Progenitor cell of endocrine pancreas (in vitro differentiated cells): ENCODE measurements at regions not wholly inside any gene's neighbourhood (a gene's known extent, or its start where the extent isn't known, plus 50 kb on each side); places are given as distances from the start of the nearest gene placed in this dataset.
"Not testable (repeated sequence)": the region's sequence is repeated elsewhere in the genome, so short reads cannot be mapped to it uniquely, and the experiment has no call there.

ENCODE experiments used
- DNase-seq: peaks from one replicate; pipeline ENCODE4 v3.0.0; 2021; ENCODE audit warnings: low spot score; ENCODE audit not compliant: unreplicated experiment
- H3K27ac Mint-ChIP-seq: 2 replicates; pipeline ENCODE4 v1.8.0; 2021; ENCODE audit warnings: mild to moderate bottlenecking, moderate library complexity, mixed read lengths
- H3K27me3 Mint-ChIP-seq: 2 replicates; pipeline ENCODE4 v1.8.0; 2021; ENCODE audit warnings: mixed read lengths
- H3K36me3 Mint-ChIP-seq: 2 replicates; pipeline ENCODE4 v1.8.0; 2022; ENCODE audit warnings: mixed read lengths; ENCODE audit not compliant: insufficient read depth
- H3K4me1 Mint-ChIP-seq: 2 replicates; pipeline ENCODE4 v1.8.0; 2021; ENCODE audit warnings: low read depth, mixed read lengths
- H3K4me3 Mint-ChIP-seq: 2 replicates; pipeline ENCODE4 v1.8.0; 2021; ENCODE audit warnings: low read depth, mild to moderate bottlenecking, moderate library complexity, mixed read lengths
- H3K9me3 Mint-ChIP-seq: 2 replicates; pipeline ENCODE4 v1.8.0; 2021; ENCODE audit warnings: low read depth, mixed read lengths
- CTCF ChIP-seq: fragments of 200-600 bp; sonication (generic); IDR thresholded peaks from one replicate; pipeline ENCODE4 v1.5.0; 2021; ENCODE audit warnings: antibody characterized with exemption, mild to moderate bottlenecking; ENCODE audit not compliant: unreplicated experiment

- not testable (repeated sequence) for H3K4me3 Mint-ChIP-seq, H3K4me1 Mint-ChIP-seq, H3K9me3 Mint-ChIP-seq, DNase-seq, H3K36me3 Mint-ChIP-seq
- Mint-ChIP-seq H3K27ac (peak overlapping the region; percentile 39), H3K27me3 (peaks cover 28% of the 10 kb centered on the region)
- peak; percentile 27 for TF ChIP-seq CTCF
Observed at GRCh38 chr1:857926-858648, 65.6 kb upstream of the SAMD11 start.

- H3K4me3 Mint-ChIP-seq, result not testable (repeated sequence)
Observed at GRCh38 chr1:858649-859041, 65.1 kb upstream of the SAMD11 start.

GRCh38 chr1:860941-861340 is 62.8 kb upstream of the SAMD11 start:
- not testable (repeated sequence) for H3K36me3 Mint-ChIP-seq, DNase-seq, H3K4me3 Mint-ChIP-seq, H3K4me1 Mint-ChIP-seq, H3K27ac Mint-ChIP-seq, H3K9me3 Mint-ChIP-seq
- H3K27me3 Mint-ChIP-seq, result peaks cover 54% of the 10 kb centered on the region

More at GRCh38 chr1:858649-859041, 65.1 kb upstream of the SAMD11 start:
- Mint-ChIP-seq H3K27ac (peak overlapping the region; percentile 39), H3K27me3 (peaks cover 34% of the 10 kb centered on the region)
- not testable (repeated sequence) for H3K9me3 Mint-ChIP-seq, DNase-seq, H3K4me1 Mint-ChIP-seq, H3K36me3 Mint-ChIP-seq

- Mint-ChIP-seq H3K4me1 (peaks cover 7% of the 10 kb centered on the region), H3K4me3 (no peak overlapping the region), H3K27ac (no peak overlapping the region), H3K9me3 (no peaks in the 10 kb centered on the region), H3K36me3 (no peaks in the 10 kb centered on the region), H3K27me3 (peaks cover 60% of the 10 kb centered on the region)
- no peak for DNase-seq
- TF ChIP-seq CTCF, result no peak
Observed at GRCh38 chr1:861714-862113, 62.0 kb upstream of the SAMD11 start.

- H3K4me3 Mint-ChIP-seq, H3K36me3 Mint-ChIP-seq, DNase-seq, H3K9me3 Mint-ChIP-seq, H3K4me1 Mint-ChIP-seq, H3K27ac Mint-ChIP-seq: not testable (repeated sequence)
- H3K27me3 Mint-ChIP-seq, result peaks cover 68% of the 10 kb centered on the region
Observed at GRCh38 chr1:862601-863000, 61.1 kb upstream of the SAMD11 start.

- not testable (repeated sequence) for H3K27ac Mint-ChIP-seq, DNase-seq, H3K4me3 Mint-ChIP-seq, H3K9me3 Mint-ChIP-seq, H3K4me1 Mint-ChIP-seq, H3K36me3 Mint-ChIP-seq
- H3K27me3 Mint-ChIP-seq, result peaks cover 82% of the 10 kb centered on the region
Observed at GRCh38 chr1:865633-866032, 58.1 kb upstream of the SAMD11 start.

GRCh38 chr1:866095-866494 is 57.6 kb upstream of the SAMD11 start:
- TF ChIP-seq CTCF, result no peak
- no peaks in the 10 kb centered on the region for H3K9me3 Mint-ChIP-seq
- H3K36me3 Mint-ChIP-seq, result no peaks in the 10 kb centered on the region
- no peak for DNase-seq
- no peak overlapping the region for H3K4me3 Mint-ChIP-seq
- no peak overlapping the region for H3K27ac Mint-ChIP-seq
- H3K4me1 Mint-ChIP-seq, result no peaks in the 10 kb centered on the region
- peaks cover 83% of the 10 kb centered on the region for H3K27me3 Mint-ChIP-seq

GRCh38 chr1:866631-867299 is 57.0 kb upstream of the SAMD11 start:
- H3K36me3 Mint-ChIP-seq, H3K4me3 Mint-ChIP-seq, DNase-seq, H3K9me3 Mint-ChIP-seq, H3K4me1 Mint-ChIP-seq, H3K27ac Mint-ChIP-seq: not testable (repeated sequence)
- peaks cover 85% of the 10 kb centered on the region for H3K27me3 Mint-ChIP-seq

GRCh38 chr1:867550-867949 is 56.2 kb upstream of the SAMD11 start:
- H3K4me1 Mint-ChIP-seq, H3K27ac Mint-ChIP-seq, H3K9me3 Mint-ChIP-seq, H3K4me3 Mint-ChIP-seq, DNase-seq, H3K36me3 Mint-ChIP-seq: not testable (repeated sequence)
- peaks cover 79% of the 10 kb centered on the region for H3K27me3 Mint-ChIP-seq
